HG02981 (cell line): ENCODE measurements at regions not wholly inside any gene's neighbourhood (a gene's known extent, or its start where the extent isn't known, plus 50 kb on each side); places are given as distances from the start of the nearest gene placed in this dataset.
"Not testable (repeated sequence)": the region's sequence is repeated elsewhere in the genome, so short reads cannot be mapped to it uniquely, and the experiment has no call there.

Experiments used
- ATAC-seq: cut with Tn5 transposase; IDR thresholded peaks from one replicate; pipeline ENCODE4 v1.9.1; 2021; ENCODE audit warnings: mild to moderate bottlenecking, moderate library complexity; ENCODE audit not compliant: unreplicated experiment

GRCh38 chr5:130502702-130503101 is 598.4 kb downstream of the CHSY3 start:
- ATAC-seq = no peak

- ATAC-seq = no peak
Measured at GRCh38 chr5:130501151-130501865, 597.0 kb downstream of the CHSY3 start.

GRCh38 chr5:130500495-130500894 is 596.2 kb downstream of the CHSY3 start:
- not testable (repeated sequence) for ATAC-seq

GRCh38 chr5:130496215-130496614 is 592.0 kb downstream of the CHSY3 start:
- no peak for ATAC-seq

GRCh38 chr5:130488252-130488651 is 584.0 kb downstream of the CHSY3 start:
- no peak for ATAC-seq

GRCh38 chr5:130479045-130479804 is 575.0 kb downstream of the CHSY3 start:
- ATAC-seq = no peak

GRCh38 chr5:130476325-130476724 is 572.1 kb downstream of the CHSY3 start:
- no peak for ATAC-seq

GRCh38 chr5:130462516-130462915 is 558.3 kb downstream of the CHSY3 start:
- no peak for ATAC-seq

- no peak for ATAC-seq
Measured at GRCh38 chr5:130455175-130455574, 550.9 kb downstream of the CHSY3 start.

- no peak for ATAC-seq
Measured at GRCh38 chr5:130452744-130453143, 548.5 kb downstream of the CHSY3 start.

- ATAC-seq = no peak
Measured at GRCh38 chr5:130436430-130436829, 532.2 kb downstream of the CHSY3 start.

GRCh38 chr5:130427222-130427955 is 523.1 kb downstream of the CHSY3 start:
- no peak for ATAC-seq

GRCh38 chr5:130425424-130425823 is 521.2 kb downstream of the CHSY3 start:
- no peak for ATAC-seq

- ATAC-seq = no peak
Measured at GRCh38 chr5:130424341-130424740, 520.1 kb downstream of the CHSY3 start.

GRCh38 chr5:130402906-130403305 is 498.6 kb downstream of the CHSY3 start:
- ATAC-seq = no peak

GRCh38 chr5:130400091-130400490 is 495.8 kb downstream of the CHSY3 start:
- no peak for ATAC-seq

- ATAC-seq = no peak
Measured at GRCh38 chr5:130398825-130399224, 494.6 kb downstream of the CHSY3 start.

- not testable (repeated sequence) for ATAC-seq
Measured at GRCh38 chr5:130397727-130398126, 493.5 kb downstream of the CHSY3 start.

- ATAC-seq = no peak
Measured at GRCh38 chr5:130397132-130397531, 492.9 kb downstream of the CHSY3 start.

- ATAC-seq = not testable (repeated sequence)
Measured at GRCh38 chr5:130391727-130392264, 487.5 kb downstream of the CHSY3 start.

- ATAC-seq = no peak
Measured at GRCh38 chr5:130386155-130386554, 481.9 kb downstream of the CHSY3 start.
